HL-60/S4 (cell line): ENCODE measurements at regions not wholly inside any gene's neighbourhood (a gene's known extent, or its start where the extent isn't known, plus 50 kb on each side); places are given as distances from the start of the nearest gene placed in this dataset.
"Not testable (repeated sequence)": the region's sequence is repeated elsewhere in the genome, so short reads cannot be mapped to it uniquely, and the experiment has no call there.

ENCODE experiments used
- in situ Hi-C: fragments of 300-500 bp; cut with MboI; formaldehyde crosslinking; loops from 2 replicates; pipeline ENCODE4 v1.14.3; 2022; ENCODE audit warnings: low sequenced_read_pairs

GRCh38 chr6:8983202-8983688, 547.9 kb upstream of the SLC35B3 start:
- in situ Hi-C loops = loop anchor here (25.0 kb wide), 1 partner anchor 1454 kb away; no protein-coding TSS in a partner anchor

- in situ Hi-C loops = loop anchor here (25.0 kb wide), 1 partner anchor 1455 kb away; no protein-coding TSS in a partner anchor
Observed at GRCh38 chr6:8982668-8983067, 547.3 kb upstream of the SLC35B3 start.

GRCh38 chr6:8973395-8973794, 538.0 kb upstream of the SLC35B3 start:
- in situ Hi-C loops = no loop called here

GRCh38 chr6:8969747-8970146, 534.4 kb upstream of the SLC35B3 start:
- in situ Hi-C loops = no loop called here

GRCh38 chr6:8958894-8959511, 523.7 kb upstream of the SLC35B3 start:
- in situ Hi-C loops = no loop called here

- in situ Hi-C loops = no loop called here
Observed at GRCh38 chr6:8953310-8953709, 518.0 kb upstream of the SLC35B3 start.

GRCh38 chr6:8948733-8949132, 513.4 kb upstream of the SLC35B3 start:
- in situ Hi-C loops = no loop called here

- in situ Hi-C loops = no loop called here
Observed at GRCh38 chr6:8947900-8948299, 512.6 kb upstream of the SLC35B3 start.

- in situ Hi-C loops = no loop called here
Observed at GRCh38 chr6:8944548-8944947, 509.2 kb upstream of the SLC35B3 start.

- in situ Hi-C loops = no loop called here
Observed at GRCh38 chr6:8943073-8943472, 507.7 kb upstream of the SLC35B3 start.

- in situ Hi-C loops = no loop called here
Observed at GRCh38 chr6:8941577-8941976, 506.2 kb upstream of the SLC35B3 start.

GRCh38 chr6:8940356-8940755, 505.0 kb upstream of the SLC35B3 start:
- in situ Hi-C loops = no loop called here

GRCh38 chr6:8939615-8940014, 504.3 kb upstream of the SLC35B3 start:
- in situ Hi-C loops = no loop called here

GRCh38 chr6:8934318-8934717, 499.0 kb upstream of the SLC35B3 start:
- in situ Hi-C loops = no loop called here

GRCh38 chr6:8930009-8930408, 494.7 kb upstream of the SLC35B3 start:
- in situ Hi-C loops = no loop called here

- in situ Hi-C loops = not testable (repeated sequence)
Observed at GRCh38 chr6:8920244-8920643, 484.9 kb upstream of the SLC35B3 start.

GRCh38 chr6:8918196-8918595, 482.9 kb upstream of the SLC35B3 start:
- in situ Hi-C loops = no loop called here

- in situ Hi-C loops = no loop called here
Observed at GRCh38 chr6:8914700-8915099, 479.4 kb upstream of the SLC35B3 start.

- in situ Hi-C loops = no loop called here
Observed at GRCh38 chr6:8908638-8909037, 473.3 kb upstream of the SLC35B3 start.

GRCh38 chr6:8906699-8907098, 471.4 kb upstream of the SLC35B3 start:
- in situ Hi-C loops = no loop called here

GRCh38 chr6:8905757-8906156, 470.4 kb upstream of the SLC35B3 start:
- in situ Hi-C loops = no loop called here

GRCh38 chr6:8904754-8905153, 469.4 kb upstream of the SLC35B3 start:
- in situ Hi-C loops = no loop called here

- in situ Hi-C loops = no loop called here
Observed at GRCh38 chr6:8900056-8900455, 464.7 kb upstream of the SLC35B3 start.
